RCC 7860 (cell line): ENCODE measurements at regions not wholly inside any gene's neighbourhood (a gene's known extent, or its start where the extent isn't known, plus 50 kb on each side); places are given as distances from the start of the nearest gene placed in this dataset.

Experiments used
- DNase-seq: peaks from one replicate; pipeline ENCODE4 v3.0.0-alpha.2; 2015; ENCODE audit warnings: low spot score
- FAIRE-seq: peaks from 2 replicates; lab custom pipeline; 2012; peaks lifted over from hg19 to GRCh38; lab: Jason Lieb, UNC

DNA sequence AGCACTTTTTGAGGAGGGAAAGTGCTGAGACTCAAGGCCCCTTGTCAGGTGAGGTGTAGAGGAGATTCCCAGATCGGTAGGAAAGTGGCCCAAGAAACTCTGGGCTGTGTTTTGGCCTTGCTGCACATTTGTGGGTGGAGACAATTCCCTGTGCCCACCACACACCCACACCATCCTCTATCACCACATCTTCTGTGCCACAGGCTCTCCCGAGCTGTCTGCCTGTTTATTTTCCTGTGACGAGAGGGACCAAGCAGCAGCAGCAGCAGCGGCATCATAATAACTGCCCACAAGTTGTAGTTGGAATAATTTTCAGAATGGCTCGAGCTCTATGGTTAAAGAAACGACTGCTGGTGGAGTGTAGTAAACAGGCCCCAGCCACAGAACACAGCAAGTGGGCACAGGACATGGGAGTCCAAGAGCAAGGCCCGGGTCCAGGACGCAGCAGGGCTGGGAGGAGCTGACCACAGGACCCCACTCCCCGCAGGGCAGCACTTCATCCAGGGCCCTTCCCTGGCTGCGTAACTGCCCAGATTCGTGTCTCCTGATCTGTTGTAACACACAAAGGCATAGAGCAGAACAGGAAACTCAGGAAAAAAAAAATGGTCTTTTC, 55.6 kb upstream of the BCL2L14 start:
- FAIRE-seq (no peak), DNase-seq (no peak)

DNA sequence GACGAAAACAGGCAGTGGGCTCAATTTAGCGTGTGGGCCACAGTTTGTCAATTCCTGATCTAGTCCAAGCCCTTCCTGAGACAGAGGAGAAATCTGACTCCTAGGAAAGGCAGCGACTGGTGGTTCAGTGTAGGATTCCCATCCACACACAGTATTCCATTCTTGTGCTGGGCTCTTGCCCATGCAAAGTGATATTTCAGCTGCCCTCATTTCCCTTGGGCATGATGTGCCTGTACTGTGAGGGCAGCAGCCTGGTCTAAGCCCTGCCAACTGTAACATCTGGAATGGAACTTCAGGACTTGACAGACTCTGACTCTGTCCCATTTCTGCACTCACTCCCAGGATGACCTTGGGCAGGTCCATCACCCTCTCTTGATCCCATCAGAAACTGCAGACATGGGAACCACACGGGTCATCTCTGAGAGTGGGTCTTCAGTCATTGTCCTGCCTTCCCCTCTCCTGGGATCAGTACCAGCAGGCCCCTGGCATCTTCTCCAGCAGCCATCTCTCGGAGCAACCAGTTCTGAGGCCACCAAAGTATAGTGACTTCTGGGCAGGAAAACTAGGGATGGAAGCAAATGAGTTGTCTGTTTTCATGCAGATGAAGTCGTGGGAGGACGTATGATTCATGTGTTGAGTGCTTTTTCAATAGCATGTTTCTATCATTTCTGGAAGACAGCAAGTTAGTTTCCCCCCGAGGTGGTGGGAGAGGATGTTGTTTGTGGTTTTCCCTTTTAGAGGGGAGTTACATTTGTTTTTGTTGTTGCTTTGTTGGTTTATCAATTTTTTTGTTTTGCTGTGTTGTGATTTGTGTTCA, 54.2 kb upstream of the BCL2L14 start:
- DNase-seq (no peak), FAIRE-seq (no peak)

DNA sequence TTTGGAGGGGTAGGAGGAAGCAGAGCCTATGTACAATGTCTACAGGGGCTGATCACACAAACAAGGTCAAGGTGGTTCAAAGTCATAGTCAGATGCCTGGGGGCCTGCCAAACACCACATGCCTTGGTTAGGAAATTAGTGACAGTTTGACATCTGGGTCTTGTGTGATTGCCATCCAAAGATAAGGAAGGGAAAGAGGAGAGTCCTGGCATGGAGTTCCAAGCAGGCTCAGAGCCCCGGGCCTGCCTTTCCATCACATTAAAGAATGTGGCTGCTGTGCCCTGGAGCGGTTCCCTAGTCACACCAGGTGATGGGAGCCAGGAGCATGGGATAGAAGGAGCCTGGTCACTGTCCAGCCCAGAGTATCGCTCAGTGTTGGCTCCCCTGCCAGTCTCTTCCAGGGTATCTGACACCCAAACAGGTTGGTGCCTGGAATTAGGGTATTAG, 53.6 kb upstream of the BCL2L14 start:
- DNase-seq (no peak), FAIRE-seq (no peak)

DNA sequence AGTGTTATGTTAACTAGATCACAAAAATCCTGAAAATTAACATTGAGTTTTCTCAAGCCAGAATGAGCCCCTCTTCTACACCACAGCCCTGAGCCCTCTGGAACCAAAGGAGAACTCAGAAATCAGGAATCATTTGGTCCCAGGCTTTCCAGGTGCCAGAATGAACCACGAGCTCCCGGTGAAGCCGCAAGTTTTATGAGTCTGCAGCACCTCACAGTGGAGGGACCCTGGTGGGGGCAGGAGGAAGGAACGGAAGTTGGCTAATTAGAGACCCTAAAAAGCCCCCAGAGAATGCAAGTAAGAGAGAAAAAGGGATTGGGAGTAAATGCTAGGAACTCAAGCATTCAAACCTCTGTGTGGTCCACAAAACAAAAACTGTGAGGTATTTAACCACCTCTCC, 52.9 kb upstream of the BCL2L14 start:
- FAIRE-seq: no peak

DNA sequence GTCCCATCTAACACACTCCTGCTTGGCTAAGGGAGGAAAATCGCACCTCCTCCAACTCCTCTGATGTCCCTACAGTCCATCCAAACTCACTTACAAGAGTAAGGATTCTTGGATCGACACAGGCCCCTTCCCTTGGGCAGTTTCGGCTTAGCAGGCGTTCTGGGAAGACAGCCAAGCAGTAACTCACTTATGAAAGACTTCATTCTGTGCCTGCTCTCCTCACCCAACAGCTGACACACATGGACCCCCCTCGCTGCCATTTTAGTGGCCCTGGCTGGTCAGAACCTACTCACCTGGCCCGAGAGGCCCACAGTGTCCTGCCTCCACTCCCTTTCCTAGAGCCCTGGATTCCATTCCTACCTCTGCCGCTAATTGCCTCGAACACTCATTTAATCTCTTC, 52.3 kb upstream of the BCL2L14 start:
- no peak for DNase-seq
- FAIRE-seq: no peak

More for the DNA sequence above, 52.9 kb upstream of the BCL2L14 start:
- no peak for DNase-seq

DNA sequence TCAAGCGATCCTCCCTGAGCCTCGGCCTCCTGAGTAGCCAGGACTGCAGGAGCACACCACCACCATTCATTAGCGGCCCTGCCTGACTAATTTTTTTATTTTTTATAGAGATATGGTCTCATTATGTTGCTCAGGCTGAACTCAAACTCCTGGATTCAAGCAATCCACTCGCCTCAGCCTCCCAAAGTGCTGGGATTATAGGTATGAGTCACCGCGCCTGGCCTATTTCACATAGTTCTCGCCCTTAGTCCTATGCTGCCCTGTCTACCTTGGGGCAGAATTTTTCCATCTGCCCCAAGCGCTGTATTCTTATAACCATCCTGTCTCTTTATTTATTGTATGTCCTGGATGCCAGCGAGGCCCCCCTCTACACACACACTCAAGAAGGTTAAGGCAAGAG, 50.9 kb upstream of the BCL2L14 start:
- DNase-seq (no peak), FAIRE-seq (no peak)

DNA sequence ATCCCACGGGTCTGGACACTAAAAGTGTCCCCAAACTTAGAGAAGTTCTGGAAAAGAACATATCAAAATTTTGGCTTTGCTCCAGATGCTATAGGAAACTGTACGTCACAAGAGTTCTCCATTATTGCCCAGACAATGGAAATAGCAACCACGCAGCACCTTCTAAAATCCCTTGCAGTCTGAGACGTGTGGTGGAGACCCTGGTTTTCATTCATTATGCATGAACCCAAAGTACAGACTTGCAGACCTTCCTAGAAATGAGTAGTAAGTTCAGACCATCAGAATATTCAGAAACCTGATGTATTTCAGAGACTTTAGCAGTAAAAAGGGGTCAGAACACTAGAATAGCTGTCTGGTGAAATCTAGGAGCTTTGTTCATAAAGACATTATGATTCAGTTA, 50.0 kb upstream of the BCL2L14 start:
- FAIRE-seq (no peak), DNase-seq (no peak)
